GM12874 (cell line): ENCODE measurements at regions not wholly inside any gene's neighbourhood (a gene's known extent, or its start where the extent isn't known, plus 50 kb on each side); places are given as distances from the start of the nearest gene placed in this dataset.

Source experiments
- TF ChIP-seq, protein P1 (sequence below): IDR thresholded peaks from 2 replicates; pipeline ENCODE4 v1.5.1; 2011; ENCODE audit warnings: low read depth, mild to moderate bottlenecking, control low read depth, low read length, moderate library complexity; ENCODE audit not compliant: insufficient read depth

DNA sequence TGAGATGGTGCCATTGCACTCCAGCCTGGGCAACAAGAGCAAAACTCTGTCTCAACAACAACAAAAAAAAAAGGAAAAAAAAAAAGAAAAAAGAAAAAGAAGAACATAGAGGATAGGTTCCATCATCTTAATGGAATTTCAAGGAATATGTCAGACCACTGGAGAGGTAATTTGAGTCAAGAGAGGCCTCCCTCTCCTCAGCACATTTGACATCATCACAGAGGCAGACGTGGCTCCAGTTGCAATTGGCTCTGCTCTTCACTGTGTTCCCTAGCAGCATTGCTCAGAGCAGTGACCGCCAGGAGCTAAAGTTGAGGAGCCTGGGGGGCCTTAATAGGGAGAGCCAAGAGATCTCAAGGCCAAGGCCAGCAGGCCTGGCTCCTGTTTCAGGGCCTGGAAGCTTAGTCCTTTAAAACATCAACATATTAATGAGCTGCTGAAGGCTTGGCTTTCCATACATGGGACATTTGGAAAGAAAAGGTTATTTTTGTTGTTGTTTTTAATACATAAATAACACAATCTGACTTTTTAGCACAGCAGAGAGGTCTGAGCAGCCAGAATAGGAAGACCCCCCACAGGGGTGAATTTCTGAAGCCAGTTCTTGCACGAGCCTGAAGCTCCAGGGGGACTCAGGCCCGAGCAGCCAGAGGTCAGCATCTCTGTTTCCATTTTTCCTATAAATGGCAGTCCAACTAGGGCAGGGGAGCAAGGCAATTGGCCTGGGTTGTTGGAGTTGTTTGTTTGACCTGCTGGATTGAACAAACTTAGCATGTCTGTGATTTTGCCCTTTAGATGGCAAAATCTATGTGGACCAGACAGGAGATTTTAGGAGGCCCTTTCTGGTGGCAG lies 118.3 kb upstream of the FGGY start:
- TF ChIP-seq, protein P1, sequence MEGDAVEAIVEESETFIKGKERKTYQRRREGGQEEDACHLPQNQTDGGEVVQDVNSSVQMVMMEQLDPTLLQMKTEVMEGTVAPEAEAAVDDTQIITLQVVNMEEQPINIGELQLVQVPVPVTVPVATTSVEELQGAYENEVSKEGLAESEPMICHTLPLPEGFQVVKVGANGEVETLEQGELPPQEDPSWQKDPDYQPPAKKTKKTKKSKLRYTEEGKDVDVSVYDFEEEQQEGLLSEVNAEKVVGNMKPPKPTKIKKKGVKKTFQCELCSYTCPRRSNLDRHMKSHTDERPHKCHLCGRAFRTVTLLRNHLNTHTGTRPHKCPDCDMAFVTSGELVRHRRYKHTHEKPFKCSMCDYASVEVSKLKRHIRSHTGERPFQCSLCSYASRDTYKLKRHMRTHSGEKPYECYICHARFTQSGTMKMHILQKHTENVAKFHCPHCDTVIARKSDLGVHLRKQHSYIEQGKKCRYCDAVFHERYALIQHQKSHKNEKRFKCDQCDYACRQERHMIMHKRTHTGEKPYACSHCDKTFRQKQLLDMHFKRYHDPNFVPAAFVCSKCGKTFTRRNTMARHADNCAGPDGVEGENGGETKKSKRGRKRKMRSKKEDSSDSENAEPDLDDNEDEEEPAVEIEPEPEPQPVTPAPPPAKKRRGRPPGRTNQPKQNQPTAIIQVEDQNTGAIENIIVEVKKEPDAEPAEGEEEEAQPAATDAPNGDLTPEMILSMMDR: no peak

DNA sequence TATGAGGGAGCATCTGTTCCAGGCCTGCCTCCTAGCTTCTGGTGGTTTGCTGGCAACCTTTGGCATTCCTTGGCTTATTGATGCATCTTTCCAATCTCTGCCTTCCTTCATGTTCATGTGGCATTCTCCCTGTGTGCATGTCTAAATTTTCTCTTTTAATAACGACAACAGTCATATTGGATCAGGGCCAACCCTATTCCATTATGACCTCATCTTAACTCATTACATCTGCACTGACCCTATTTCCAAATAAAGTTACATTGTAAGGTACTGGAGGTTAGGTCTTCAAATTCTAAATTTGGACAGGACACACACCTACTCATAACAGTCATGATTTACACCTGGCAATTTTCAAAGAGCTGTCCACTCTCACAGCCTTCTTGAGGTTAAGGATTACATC lies 117.2 kb upstream of the FGGY start:
- TF ChIP-seq, protein P1: no peak

GRCh38 chr1:59180735-59181134 lies 116.2 kb upstream of the FGGY start:
- TF ChIP-seq, protein P1: no peak

DNA sequence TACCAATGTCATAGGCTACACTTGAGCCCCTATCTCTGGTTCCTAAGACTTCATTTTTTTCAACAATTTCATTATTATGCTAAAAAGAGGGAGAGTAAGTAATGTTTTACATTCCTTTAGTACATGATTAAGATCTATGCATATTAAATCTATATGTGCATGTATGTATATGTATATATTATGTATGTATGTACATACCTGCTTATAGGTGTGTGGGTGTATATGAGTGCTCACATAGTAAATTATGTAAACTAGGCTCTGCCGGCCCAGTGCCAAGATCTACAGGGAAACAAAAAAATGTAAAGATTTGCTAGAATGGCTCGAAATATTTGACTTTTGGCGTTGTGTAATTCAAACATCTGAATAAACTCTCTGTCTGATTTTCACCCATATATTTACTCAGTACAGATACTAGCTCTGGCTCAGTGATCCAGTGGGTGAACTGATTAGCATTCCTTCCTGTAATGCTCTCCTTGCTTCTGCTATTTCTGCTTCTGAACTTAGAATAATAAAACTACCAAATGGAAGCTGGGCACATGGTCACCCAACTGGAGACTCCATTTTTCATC lies 113.1 kb upstream of the FGGY start:
- TF ChIP-seq, protein P1: no peak

DNA sequence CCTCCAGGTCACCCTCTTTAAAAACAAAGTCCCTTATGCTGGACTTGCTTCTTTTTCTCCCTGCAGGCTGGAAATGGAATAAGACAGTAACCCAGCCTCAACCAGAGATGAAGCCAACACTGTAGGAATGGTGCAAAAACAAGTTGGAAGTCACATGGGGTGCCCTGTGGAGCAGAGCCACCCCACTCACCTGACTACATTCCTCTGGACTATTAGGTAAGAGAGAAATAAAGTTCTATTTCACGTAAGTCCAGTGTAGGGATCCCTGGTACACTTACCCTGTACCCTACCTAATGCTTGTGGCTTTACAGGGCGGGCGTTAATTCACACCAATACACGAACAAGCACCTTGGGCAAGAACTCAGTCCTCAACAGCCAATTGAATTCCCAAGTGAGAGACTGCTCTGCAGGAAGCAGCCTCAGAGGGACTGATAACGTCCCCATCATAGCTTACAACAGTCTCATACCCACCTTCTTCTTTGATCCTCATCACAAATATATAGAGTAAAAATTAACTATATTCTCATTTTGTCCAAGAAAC lies 112.5 kb upstream of the FGGY start:
- TF ChIP-seq, protein P1: no peak

DNA sequence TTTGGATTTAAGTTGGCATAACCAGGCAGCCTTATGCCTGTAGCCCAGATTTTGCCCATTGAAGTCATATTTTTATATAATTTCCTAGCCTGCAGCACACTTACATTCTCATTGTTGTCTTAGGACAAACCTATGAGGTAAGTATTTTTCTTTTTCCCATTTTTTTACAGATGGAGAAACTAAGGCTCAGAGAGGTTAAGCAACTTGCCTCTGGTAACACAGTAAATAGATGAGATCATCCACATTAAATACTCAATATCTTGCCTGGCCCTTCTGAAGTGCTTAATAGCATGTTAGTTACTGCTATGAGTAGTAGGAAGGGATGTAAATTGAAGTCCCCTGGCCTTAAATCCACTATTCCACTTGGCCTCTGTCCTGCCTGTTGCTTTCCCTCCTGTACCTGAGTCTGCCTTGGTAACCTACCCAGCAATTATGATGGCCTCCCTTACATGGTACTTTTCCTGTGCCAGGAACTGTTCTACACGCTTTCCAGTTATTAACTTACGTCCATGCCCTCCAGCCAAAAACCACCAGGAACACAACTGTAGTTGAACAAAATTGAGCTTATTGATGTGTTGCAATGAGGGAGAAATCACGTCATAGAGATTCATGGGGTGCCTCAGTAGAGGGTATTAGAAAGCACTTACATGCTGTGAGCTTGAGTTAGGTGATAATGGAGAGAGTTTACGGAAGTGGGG lies 111.6 kb upstream of the FGGY start:
- TF ChIP-seq, protein P1: no peak

DNA sequence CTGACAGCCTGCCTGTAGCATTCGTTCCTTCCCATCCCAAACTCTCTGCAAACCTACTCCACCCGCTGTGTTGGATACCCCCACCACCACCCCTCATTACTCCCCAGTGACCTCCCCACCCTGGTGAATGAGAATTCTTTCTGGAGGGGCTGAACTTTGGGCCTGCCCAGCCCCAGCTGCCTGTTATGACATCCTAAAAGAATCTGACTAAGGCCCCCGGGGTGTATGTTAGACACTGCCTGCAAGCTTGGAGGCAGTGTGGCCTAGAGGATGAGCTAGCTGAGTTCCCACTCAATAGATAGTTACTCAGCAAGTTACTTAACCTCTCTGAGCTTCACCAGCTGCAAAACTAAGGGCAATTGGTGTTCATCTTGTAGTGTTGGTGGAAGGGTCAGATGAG lies 110.2 kb upstream of the FGGY start:
- TF ChIP-seq, protein P1: no peak
